ENCODE measurements at regions not wholly inside any gene's neighbourhood (a gene's known extent, or its start where the extent isn't known, plus 50 kb on each side); places are given as distances from the start of the nearest gene placed in this dataset.

- no peak overlapping the region for H3K4me3 Mint-ChIP-seq (ENCODE audit: low read depth)
- H3K27me3 Mint-ChIP-seq, result no peaks in the 10 kb centered on the region
- peaks cover 4% of the 10 kb centered on the region for H3K9me3 Mint-ChIP-seq (ENCODE audit: low read depth)
- no peak overlapping the region for H3K27ac Mint-ChIP-seq
- H3K4me1 Mint-ChIP-seq (ENCODE audit: low read depth), result peaks cover 2% of the 10 kb centered on the region
- no peaks in the 10 kb centered on the region for H3K36me3 Mint-ChIP-seq (ENCODE audit: insufficient read depth)
- TF ChIP-seq CTCF (IDR thresholded peaks at IDR 0.05; ENCODE audit: unreplicated experiment), result no peak
- DNase-seq (ENCODE audit: low spot score, unreplicated experiment), result no peak
These were observed 71.8 kb upstream of the SAMSN1 start for GRCh38 chr21:14617871-14618270.

DNA sequence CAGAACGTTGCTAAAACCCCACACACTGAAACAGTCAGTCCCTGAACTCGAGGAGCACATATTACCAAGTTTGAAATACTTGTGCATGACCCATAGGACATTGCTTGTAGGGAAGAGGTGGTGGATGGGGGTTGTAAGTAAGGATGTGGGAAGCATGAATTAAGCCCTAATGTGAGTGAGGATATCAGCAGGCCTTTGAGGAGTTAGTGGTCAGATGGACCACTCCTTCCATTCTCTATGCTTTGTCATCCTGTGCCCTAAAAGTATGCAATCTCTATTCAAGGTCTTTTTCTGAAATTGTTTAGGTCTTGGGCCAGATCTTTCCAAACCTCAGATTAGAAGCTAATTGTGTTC lies 70.9 kb upstream of the SAMSN1 start:
- Mint-ChIP-seq H3K27ac (no peak overlapping the region), H3K4me1 (ENCODE audit: low read depth) (peaks cover 2% of the 10 kb centered on the region), H3K36me3 (ENCODE audit: insufficient read depth) (no peaks in the 10 kb centered on the region), H3K4me3 (ENCODE audit: low read depth) (no peak overlapping the region), H3K27me3 (no peaks in the 10 kb centered on the region), H3K9me3 (ENCODE audit: low read depth) (no peaks in the 10 kb centered on the region)
- no peak for DNase-seq (ENCODE audit: low spot score, unreplicated experiment)
- no peak for TF ChIP-seq CTCF (IDR thresholded peaks at IDR 0.05; ENCODE audit: unreplicated experiment)

DNA sequence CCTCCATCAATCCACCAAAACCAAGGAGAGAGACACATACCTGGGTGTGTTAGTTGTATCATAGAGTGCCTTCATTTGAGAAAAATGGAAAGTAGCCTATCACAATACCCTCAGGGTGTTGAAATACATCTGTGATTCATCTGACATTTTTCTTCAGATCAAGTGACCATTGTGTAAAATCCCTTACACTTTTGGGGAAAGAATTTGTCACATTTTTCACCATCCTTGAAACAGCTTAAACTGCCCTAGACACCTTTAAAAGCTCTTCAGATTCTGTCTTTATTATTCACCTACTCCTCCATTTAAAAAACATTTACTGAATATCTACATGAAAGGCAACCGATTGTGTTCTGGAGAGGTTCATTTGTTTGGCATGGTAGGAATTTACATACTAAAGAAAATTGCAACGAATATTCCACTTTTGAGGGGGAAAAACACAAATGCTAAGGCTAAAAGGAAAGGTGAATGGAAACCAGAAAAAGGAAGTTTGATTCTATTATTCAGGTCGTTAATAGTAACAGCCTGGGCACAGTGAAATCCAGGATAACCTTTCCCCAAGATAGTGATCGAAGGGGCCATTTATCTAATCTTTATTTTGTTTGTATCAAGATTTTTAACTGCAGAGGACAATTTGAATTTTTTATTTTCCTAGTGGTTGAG lies 70.4 kb upstream of the SAMSN1 start:
- Mint-ChIP-seq H3K4me1 (ENCODE audit: low read depth) (peaks cover 2% of the 10 kb centered on the region), H3K4me3 (ENCODE audit: low read depth) (no peak overlapping the region), H3K36me3 (ENCODE audit: insufficient read depth) (no peaks in the 10 kb centered on the region), H3K27me3 (no peaks in the 10 kb centered on the region), H3K27ac (no peak overlapping the region), H3K9me3 (ENCODE audit: low read depth) (no peaks in the 10 kb centered on the region)
- TF ChIP-seq CTCF (IDR thresholded peaks at IDR 0.05; ENCODE audit: unreplicated experiment), result no peak
- DNase-seq (ENCODE audit: low spot score, unreplicated experiment), result no peak

DNA sequence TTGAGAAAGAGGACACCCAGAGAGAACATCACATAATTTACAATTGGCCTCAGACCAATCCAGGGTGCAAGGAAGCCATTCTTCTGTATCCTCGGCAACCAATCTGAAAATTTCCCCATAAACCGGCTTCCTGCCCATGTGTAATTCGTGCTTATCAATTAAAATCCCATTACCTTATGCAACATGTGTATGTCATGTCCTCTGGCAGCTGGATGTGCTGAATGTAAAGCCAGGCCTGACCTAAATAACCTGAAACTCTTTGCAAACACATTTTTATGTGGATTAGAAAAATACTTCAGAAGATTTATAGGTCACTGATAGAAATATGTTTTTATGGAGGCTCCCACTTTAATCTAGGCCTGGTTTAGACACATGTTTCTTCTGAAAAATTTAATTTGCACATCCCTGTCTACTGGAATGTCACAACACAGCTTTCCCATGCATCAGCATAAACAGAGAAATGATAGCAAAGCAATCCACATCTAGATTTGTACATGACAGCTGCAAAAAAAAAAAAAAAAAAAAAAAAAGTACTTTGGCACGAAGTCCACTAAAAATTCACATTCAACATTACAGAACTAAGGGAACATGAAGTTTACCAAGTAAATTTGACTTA lies 69.4 kb upstream of the SAMSN1 start:
- H3K36me3 Mint-ChIP-seq (ENCODE audit: insufficient read depth), result no peaks in the 10 kb centered on the region
- peaks cover under 1% of the 10 kb centered on the region for H3K9me3 Mint-ChIP-seq (ENCODE audit: low read depth)
- no peak overlapping the region for H3K27ac Mint-ChIP-seq
- TF ChIP-seq CTCF (IDR thresholded peaks at IDR 0.05; ENCODE audit: unreplicated experiment), result no peak
- peaks cover 2% of the 10 kb centered on the region for H3K4me1 Mint-ChIP-seq (ENCODE audit: low read depth)
- DNase-seq (ENCODE audit: low spot score, unreplicated experiment), result no peak
- no peaks in the 10 kb centered on the region for H3K27me3 Mint-ChIP-seq
- no peak overlapping the region for H3K4me3 Mint-ChIP-seq (ENCODE audit: low read depth)

- no peak for DNase-seq (ENCODE audit: low spot score, unreplicated experiment)
- H3K27ac Mint-ChIP-seq, result no peak overlapping the region
- no peak for TF ChIP-seq CTCF (IDR thresholded peaks at IDR 0.05; ENCODE audit: unreplicated experiment)
- H3K36me3 Mint-ChIP-seq (ENCODE audit: insufficient read depth), result no peaks in the 10 kb centered on the region
- H3K9me3 Mint-ChIP-seq (ENCODE audit: low read depth), result peaks cover 3% of the 10 kb centered on the region
- no peaks in the 10 kb centered on the region for H3K27me3 Mint-ChIP-seq
- H3K4me1 Mint-ChIP-seq (ENCODE audit: low read depth), result peaks cover 2% of the 10 kb centered on the region
- no peak overlapping the region for H3K4me3 Mint-ChIP-seq (ENCODE audit: low read depth)
These were observed 68.2 kb upstream of the SAMSN1 start for GRCh38 chr21:14614287-14614686.
